GM18505 (cell line): ENCODE measurements at regions not wholly inside any gene's neighbourhood (a gene's known extent, or its start where the extent isn't known, plus 50 kb on each side); places are given as distances from the start of the nearest gene placed in this dataset.

ENCODE experiments used
- ATAC-seq: cut with Tn5 transposase; IDR thresholded peaks from one replicate; pipeline ENCODE4 v1.9.1; 2021; ENCODE audit not compliant: unreplicated experiment
- POLR2A ChIP-seq: IDR thresholded peaks from 4 replicates; pipeline ENCODE4 v1.6.1; 2011; ENCODE audit warnings: borderline replicate concordance; ENCODE audit not compliant: insufficient read depth, insufficient read length; ENCODE audit errors: extremely low read depth

- ATAC-seq = no peak
- no peak for TF ChIP-seq POLR2A
Measured at GRCh38 chr4:155071962-155072361, 136.5 kb upstream of the NPY2R start.

- TF ChIP-seq POLR2A = no peak
- no peak for ATAC-seq
Measured at GRCh38 chr4:155072417-155072816, 136.0 kb upstream of the NPY2R start.

- TF ChIP-seq POLR2A = no peak
- no peak for ATAC-seq
Measured at GRCh38 chr4:155073852-155074251, 134.6 kb upstream of the NPY2R start.

- no peak for TF ChIP-seq POLR2A
- no peak for ATAC-seq
Measured at GRCh38 chr4:155076256-155076785, 132.1 kb upstream of the NPY2R start.

GRCh38 chr4:155077452-155078229 lies 130.8 kb upstream of the NPY2R start:
- TF ChIP-seq POLR2A = no peak
- ATAC-seq = no peak

- no peak for TF ChIP-seq POLR2A
- ATAC-seq = no peak
Measured at GRCh38 chr4:155079871-155080270, 128.6 kb upstream of the NPY2R start.

- no peak for ATAC-seq
- no peak for TF ChIP-seq POLR2A
Measured at GRCh38 chr4:155081222-155081621, 127.2 kb upstream of the NPY2R start.

GRCh38 chr4:155085843-155086530 lies 122.4 kb upstream of the NPY2R start:
- no peak for TF ChIP-seq POLR2A
- no peak for ATAC-seq

- no peak for TF ChIP-seq POLR2A
- no peak for ATAC-seq
Measured at GRCh38 chr4:155094201-155094820, 114.1 kb upstream of the NPY2R start.

- no peak for ATAC-seq
- no peak for TF ChIP-seq POLR2A
Measured at GRCh38 chr4:155099231-155099630, 109.2 kb upstream of the NPY2R start.

- ATAC-seq = no peak
- no peak for TF ChIP-seq POLR2A
Measured at GRCh38 chr4:155106629-155107028, 101.8 kb upstream of the NPY2R start.

GRCh38 chr4:155107059-155107458 lies 101.4 kb upstream of the NPY2R start:
- ATAC-seq = no peak
- no peak for TF ChIP-seq POLR2A

GRCh38 chr4:155114790-155115189 lies 93.6 kb upstream of the NPY2R start:
- TF ChIP-seq POLR2A = no peak
- ATAC-seq = no peak
